Globus pallidus (tissue), 1 donor: ENCODE measurements at regions not wholly inside any gene's neighbourhood (a gene's known extent, or its start where the extent isn't known, plus 50 kb on each side); places are given as distances from the start of the nearest gene placed in this dataset.

Experiments used
- DNase-seq: peaks from one replicate; pipeline ENCODE4 v3.0.0-alpha.2; 2015; ENCODE audit warnings: low spot score

DNA sequence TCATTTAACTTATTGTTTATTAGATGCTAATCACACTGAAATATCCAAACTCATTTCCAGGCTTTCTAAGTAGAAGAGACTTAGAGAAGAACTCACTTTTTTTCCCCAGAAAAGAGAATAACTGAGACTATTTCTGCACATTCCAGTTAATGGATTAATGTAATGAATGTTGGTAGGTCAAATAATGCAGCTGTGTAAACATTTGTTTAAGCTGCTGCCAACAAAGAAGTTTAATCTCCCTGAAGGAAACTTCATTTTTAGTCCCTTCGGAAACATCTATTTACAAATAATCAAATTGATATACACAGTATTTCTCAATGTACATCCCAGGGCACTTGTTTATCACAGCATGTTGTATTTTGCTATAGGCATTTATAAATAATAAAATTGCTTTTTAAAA is 126.9 kb downstream of the KCNS3 start:
- DNase-seq: no peak

DNA sequence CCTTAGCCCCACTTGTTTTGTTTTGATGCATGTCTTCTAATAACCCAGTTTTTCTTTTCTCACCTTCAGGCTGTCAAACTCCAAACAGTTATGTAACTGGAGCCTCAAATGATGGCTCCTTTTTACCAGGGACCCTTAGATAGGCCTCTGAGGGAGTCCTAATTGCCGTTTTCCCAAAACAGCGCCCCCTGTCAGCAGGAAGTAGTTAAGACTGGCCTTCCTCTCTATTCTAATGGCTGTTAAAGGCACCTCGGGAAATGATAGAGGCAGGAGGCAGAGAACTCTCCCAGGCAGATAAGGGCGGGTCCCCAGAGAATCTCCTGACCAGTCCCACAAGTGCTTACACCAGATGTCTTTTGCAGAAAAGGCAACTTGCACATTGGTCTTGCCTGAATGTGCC is 123.2 kb downstream of the KCNS3 start:
- no peak for DNase-seq

DNA sequence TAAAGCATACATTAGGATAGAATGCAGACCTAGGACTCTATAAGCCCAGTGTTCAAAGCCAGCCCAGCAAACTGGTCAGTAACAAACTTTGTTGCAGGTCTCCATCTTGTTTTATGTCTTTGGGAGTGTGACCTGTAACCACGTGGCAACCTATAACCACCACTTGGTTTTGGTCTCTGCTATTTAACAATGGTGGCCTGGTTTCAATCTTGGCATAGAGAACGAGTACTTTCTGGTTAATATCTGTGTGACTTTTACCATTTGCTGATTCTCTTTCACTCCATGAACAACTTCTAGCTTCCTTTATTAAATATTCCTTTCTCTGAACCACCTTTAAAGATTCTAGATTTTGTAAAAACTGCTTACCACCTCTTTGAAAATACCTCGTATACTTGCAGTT is 118.5 kb downstream of the KCNS3 start:
- no peak for DNase-seq

DNA sequence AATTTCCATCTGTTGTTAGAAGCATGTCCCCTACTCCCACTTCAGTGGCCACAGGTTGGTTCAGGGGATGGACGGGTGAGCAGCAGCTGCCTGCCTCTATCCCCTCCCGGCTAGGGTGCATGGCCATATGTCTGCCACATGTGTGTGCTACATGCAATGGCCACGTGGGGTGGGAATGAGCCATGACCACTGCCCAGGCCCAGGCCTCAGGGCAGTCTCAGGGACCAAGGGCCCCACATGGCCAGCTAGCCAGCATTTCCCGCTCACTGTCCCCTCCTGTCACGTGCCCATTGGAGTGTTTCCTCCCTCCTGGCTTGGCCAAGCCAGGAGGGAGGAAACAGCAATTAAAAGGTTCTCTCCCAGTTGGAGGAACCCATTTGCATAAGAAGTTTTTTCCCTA is 117.1 kb downstream of the KCNS3 start:
- DNase-seq: no peak
